Ammon's horn (tissue), 1 donor: ENCODE measurements at regions not wholly inside any gene's neighbourhood (a gene's known extent, or its start where the extent isn't known, plus 50 kb on each side); places are given as distances from the start of the nearest gene placed in this dataset.
"Not testable (repeated sequence)": the region's sequence is repeated elsewhere in the genome, so short reads cannot be mapped to it uniquely, and the experiment has no call there.

Experiments used
- DNase-seq: peaks from one replicate; pipeline ENCODE4 v3.0.0-alpha.2; 2016; ENCODE audit warnings: low spot score

- DNase-seq = no peak
Observed at GRCh38 chr2:21194147-21194546, 70.4 kb downstream of the TDRD15 start.

- peak; percentile 33 for DNase-seq
Observed at GRCh38 chr2:21194858-21195271, 71.1 kb downstream of the TDRD15 start.

- no peak for DNase-seq
Observed at GRCh38 chr2:21195326-21195725, 71.6 kb downstream of the TDRD15 start.

GRCh38 chr2:21198637-21199036, 74.9 kb downstream of the TDRD15 start:
- DNase-seq = no peak

- no peak for DNase-seq
Observed at GRCh38 chr2:21203976-21204375, 80.2 kb downstream of the TDRD15 start.

GRCh38 chr2:21214085-21214484, 90.3 kb downstream of the TDRD15 start:
- not testable (repeated sequence) for DNase-seq

- DNase-seq = no peak
Observed at GRCh38 chr2:21217442-21217841, 93.7 kb downstream of the TDRD15 start.

GRCh38 chr2:21220930-21221329, 97.2 kb downstream of the TDRD15 start:
- DNase-seq = no peak

GRCh38 chr2:21223618-21224017, 99.8 kb downstream of the TDRD15 start:
- no peak for DNase-seq

GRCh38 chr2:21228041-21228895, 104.5 kb downstream of the TDRD15 start:
- DNase-seq = no peak

- DNase-seq = no peak
Observed at GRCh38 chr2:21229302-21229701, 105.5 kb downstream of the TDRD15 start.

- no peak for DNase-seq
Observed at GRCh38 chr2:21230140-21230539, 106.4 kb downstream of the TDRD15 start.

- DNase-seq = peak; percentile 31
Observed at GRCh38 chr2:21231985-21232384, 108.2 kb downstream of the TDRD15 start.

- no peak for DNase-seq
Observed at GRCh38 chr2:21233194-21233593, 109.4 kb downstream of the TDRD15 start.

GRCh38 chr2:21234001-21234400, 110.2 kb downstream of the TDRD15 start:
- DNase-seq = no peak

GRCh38 chr2:21234464-21235120, 110.8 kb downstream of the TDRD15 start:
- DNase-seq = no peak

GRCh38 chr2:21239749-21240148, 116.0 kb downstream of the TDRD15 start:
- not testable (repeated sequence) for DNase-seq

GRCh38 chr2:21244161-21244560, 120.4 kb downstream of the TDRD15 start:
- no peak for DNase-seq

- no peak for DNase-seq
Observed at GRCh38 chr2:21245565-21245964, 121.8 kb downstream of the TDRD15 start.

- DNase-seq = no peak
Observed at GRCh38 chr2:21249367-21249766, 125.6 kb downstream of the TDRD15 start.

- no peak for DNase-seq
Observed at GRCh38 chr2:21250673-21251072, 126.9 kb downstream of the TDRD15 start.

- no peak for DNase-seq
Observed at GRCh38 chr2:21251216-21251980, 127.6 kb downstream of the TDRD15 start.
